Amniotic stem cell (primary cell): ENCODE measurements at regions not wholly inside any gene's neighbourhood (a gene's known extent, or its start where the extent isn't known, plus 50 kb on each side); places are given as distances from the start of the nearest gene placed in this dataset.
"Not testable (repeated sequence)": the region's sequence is repeated elsewhere in the genome, so short reads cannot be mapped to it uniquely, and the experiment has no call there.

Experiments
- DNase-seq: peaks from one replicate; lab custom pipeline; 2025; lab: John Stamatoyannopoulos, UW

DNA sequence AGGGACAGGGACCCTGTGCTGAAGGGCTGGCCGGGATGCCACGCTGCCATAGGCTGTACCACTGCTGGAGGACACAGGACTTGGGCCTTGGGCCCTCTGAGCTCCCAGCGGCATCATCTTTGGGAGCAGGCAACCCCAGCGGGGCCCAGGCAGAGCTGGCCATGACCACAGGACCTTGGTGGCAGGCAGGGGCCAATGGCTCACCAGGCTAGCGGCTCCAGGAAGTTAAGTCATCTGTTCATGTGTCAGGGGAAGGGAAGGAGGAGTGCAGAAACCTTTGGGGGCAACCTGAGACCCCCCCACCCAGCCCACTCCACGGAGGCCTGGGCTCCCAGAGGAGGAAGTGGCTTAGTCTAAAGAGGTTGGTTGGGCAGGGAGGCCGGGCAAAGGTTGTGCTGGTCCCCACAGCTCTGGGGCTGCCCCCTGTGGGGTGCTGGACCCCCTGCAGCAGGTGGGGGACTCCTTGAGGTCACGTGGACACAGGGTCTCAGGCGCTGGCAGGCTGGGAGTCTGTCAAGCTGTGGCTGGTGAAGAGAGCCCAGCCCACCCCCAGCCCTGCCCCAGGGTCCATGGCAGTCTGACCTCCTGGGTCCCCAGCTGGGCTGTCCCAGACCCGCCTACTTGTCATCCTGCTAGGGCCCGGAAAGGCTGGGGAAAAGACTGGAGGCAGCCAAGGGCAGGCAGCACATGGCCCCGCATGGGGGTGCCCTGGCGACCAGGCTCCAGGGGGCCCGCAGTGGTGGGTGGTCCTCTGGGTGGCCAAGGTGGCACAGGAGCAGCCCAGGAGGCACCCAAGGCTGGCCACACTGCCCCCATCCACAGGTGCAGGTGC lies 184.3 kb downstream of the IGLL1 start:
- no peak for DNase-seq

GRCh38 chr22:23394525-23395326 lies 185.4 kb downstream of the IGLL1 start:
- no peak for DNase-seq

- no peak for DNase-seq
These were observed 186.3 kb downstream of the IGLL1 start for GRCh38 chr22:23393721-23394320.

GRCh38 chr22:23393199-23393598 lies 186.9 kb downstream of the IGLL1 start:
- not testable (repeated sequence) for DNase-seq

GRCh38 chr22:23392420-23393121 lies 187.5 kb downstream of the IGLL1 start:
- no peak for DNase-seq

- DNase-seq = no peak
These were observed 189.1 kb downstream of the IGLL1 start for GRCh38 chr22:23391022-23391421.

DNA sequence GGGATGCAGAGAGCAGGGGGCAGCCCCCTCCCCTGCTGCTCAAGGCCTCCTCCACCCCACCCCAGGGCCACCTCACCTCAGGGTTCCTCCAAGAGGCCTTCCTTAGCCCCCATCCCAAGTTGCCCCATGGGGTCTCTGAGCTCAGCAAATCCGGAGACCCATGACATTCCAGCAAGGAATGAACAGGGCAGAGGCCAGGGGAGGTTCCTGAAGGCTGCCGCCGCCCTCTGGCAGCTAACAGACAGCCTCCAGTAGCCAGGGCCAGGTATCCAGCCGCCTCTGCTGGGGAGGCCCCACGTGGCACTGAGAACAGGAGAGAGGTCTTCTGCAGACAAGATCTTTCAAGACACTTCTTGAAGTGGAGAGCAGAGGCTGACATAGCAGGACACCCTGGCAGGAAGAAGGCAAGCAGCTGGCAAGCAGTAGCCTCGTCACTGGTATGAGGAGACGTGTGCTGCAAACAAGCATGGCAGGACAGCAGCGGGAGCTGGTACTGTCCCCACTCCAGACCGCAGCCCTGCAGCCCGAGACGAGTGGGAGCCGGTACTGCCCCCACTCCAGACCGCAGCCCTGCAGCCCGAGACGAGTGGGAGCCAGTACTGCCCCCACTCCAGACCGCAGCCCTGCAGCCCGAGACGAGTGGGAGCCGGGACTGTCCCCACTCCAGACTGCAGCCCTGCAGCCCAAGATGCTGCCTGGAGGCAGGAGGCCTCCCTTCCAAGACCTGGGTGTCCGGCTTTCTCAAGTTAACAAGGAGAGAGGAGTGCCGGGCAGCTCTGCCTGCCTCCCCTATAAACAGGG lies 190.6 kb downstream of the IGLL1 start:
- DNase-seq = no peak

DNA sequence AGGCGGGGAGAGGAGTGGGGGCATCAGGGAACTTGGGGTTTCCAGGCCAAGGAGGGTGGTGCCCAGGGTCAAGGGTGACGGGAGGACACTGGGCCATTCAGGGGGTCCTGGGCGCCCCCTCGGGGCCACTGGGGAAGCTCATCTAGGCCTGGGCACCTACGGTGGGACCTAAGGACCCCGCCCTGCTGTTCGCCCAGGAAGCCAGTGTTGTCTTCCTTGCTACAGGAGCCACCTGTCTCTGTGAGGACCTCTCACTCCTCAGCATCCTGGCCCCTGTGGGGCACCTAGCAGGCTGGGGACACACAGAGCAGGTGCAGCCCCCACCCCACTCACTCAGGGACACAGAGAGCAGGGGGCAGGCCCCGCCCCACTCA lies 191.6 kb downstream of the IGLL1 start:
- DNase-seq = no peak

DNA sequence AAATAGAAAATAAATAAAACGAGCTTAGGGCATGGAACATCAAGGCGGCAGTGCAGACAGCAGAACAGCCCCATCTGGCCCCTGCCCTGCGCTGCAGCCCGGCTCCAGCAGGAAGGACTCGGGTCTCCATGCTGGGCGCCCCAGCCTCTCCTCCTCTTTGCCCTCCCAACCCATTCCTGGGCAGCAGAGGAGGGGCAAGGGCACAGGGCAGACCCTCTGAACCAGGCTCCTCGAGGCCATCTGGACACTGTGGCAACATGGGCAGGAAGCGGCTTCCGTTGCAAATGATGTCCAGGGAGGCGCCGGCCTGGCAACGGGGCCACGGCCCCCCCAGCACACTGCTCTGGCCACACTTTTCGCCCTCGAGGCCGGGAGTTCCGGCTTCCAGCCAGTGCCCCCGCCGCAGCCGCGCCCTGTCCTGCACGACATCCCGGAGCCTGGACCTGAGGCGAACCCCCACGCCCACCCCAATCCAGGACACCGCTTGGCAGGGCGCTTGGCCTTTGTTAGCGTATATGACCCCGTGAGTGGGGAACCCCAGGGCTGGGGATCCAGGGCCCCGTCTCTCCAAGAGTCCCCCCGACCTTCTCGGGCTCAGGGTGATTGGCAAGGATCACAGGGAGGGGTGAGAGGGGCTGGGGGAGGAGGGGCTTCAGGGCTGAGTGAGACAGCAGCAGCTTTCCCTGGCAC lies 192.1 kb downstream of the IGLL1 start:
- DNase-seq = no peak

- no peak for DNase-seq
These were observed 193.1 kb downstream of the IGLL1 start for GRCh38 chr22:23386822-23387580.

DNA sequence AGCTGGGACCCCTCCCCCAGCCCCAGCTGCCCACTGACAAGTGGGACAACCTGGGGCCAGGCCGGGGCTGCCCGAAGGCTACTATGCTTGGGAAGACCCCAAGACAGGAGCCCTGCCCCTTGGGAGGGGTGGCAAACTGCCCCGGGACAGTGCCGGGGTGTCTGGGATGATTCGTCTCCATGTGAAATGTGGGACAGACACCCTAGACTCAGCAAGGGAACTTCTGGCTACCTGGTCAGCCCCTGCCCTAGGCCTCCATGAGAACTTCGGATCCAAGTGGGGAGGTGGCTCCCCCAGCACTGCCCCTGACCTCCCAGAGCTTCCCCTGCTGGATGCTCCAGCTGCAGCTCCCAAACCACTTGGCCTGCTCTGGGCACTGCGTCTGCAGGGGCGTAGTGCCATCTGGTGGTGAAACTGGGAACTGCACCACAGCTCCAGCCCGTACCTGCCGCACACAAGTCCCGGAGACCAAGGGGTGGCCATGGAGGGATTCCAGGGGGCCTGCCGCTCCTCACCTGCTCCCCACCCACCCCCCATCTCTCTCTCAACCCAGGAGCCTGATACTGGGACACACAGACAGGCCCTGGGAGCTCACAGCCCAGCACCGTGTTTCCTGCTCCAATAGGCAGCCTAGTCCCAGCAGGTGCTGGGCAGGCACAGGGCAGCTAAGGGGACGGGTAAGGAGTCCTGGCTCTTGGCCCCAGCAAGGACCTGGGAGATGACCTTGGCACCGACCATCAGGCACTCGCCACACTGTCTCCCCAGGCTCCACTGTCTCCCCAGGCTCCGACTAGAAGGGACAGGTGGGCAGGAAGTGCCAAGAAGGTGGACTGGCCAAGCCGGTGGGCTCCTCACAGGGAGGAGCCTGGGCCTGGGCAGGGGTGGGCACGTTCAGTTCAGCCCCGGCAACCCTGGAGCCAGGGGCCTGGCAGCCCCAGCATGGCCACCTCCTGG lies 194.1 kb downstream of the IGLL1 start:
- DNase-seq = no peak

DNA sequence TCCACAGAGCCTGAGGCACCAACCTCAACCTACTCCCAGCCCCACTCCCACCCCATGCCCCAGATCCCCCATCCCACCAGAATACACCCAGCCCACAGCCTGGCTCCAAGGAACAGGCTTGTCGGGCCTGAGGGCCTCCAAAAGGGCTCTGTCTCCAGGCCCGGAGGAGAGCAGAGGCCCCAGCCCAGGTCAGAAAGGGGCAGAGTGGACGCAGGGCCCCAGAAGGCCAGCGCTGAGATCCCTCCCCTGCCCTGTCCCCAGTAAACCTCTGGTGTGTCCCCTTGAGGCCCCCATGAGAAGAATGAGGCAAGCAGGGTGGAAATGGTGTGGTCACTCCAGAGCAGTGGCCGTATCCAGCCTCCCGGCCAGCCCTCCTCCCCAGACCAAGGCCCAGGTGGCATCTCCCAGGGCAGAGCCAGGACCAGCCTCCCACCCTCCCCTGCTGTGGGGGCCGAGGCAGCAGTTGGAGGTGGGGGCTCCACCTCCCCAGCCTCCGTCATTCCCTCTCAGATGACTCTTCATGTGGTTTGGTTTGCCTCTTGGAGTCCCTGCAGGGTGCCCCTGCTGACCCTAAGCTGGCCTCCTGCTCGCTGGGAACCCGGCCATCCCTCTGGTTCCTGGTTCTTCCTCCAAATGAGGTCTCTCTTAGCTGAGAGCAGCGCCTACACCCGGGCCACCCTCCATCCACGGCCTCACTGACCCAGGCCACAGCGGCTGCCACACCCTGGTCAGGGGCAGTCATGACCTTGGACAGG lies 195.0 kb downstream of the IGLL1 start:
- DNase-seq = no peak

DNA sequence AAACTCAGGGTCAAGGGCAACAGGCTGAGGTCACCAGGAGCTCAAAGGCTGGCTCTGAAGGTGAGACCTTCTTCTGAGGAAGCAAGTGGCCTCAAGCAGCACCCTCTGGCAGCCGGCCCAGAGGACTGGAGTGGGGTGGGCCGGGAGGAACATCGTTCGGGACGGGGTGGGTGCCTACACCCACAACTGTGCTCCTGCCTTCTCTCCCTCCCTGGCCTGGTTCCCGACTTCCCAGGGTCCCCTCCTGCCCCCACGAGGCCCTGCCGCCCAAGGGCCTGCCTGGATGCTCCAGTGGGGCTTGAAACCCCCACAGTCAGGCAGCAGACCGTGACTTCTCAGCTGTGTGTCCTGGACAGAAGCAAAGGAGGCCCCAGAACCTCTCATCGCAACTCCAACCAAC lies 195.7 kb downstream of the IGLL1 start:
- DNase-seq = no peak

DNA sequence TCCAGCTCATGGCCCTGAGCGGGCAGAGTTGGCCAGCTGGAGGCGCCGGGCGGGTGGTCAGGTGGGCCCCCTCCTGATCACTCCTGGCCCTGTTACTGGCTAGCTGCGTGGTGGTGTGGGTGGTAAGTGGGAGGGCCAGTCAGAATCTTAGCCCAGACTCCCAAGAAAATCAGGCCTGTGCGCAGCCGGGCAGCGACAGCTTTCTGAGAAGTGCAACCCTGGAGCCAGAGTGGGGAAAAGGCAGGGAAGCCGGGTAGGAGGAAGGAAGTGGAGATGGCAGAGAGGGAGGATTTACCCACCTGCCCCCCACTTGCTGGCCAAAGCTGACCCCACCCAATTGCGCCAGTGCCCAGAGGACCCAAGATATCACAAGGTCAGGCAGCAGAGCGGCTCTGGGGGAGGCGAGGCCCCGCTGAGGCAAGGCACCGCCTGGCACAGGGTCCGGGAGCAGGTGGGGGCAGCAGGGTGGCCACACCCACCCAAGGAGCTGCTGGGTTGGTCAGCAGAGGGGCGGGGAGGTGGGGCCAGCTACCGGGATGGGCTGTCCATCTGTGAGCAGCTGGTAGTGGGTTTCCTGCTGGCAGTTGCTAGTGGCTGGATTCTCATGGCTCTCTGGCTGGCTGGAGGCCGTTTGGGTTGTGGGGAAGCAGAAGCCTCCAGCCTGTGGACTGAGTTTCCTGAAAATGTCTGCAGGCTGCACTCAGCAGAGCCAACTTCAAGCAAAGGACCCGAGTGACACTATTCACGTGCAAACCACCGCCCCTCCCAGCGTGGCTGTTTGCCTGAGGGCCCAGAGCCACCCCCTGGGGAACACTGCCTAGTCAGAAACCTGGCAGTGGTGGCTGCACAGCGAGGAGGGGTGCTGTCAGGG lies 196.4 kb downstream of the IGLL1 start:
- DNase-seq = no peak

DNA sequence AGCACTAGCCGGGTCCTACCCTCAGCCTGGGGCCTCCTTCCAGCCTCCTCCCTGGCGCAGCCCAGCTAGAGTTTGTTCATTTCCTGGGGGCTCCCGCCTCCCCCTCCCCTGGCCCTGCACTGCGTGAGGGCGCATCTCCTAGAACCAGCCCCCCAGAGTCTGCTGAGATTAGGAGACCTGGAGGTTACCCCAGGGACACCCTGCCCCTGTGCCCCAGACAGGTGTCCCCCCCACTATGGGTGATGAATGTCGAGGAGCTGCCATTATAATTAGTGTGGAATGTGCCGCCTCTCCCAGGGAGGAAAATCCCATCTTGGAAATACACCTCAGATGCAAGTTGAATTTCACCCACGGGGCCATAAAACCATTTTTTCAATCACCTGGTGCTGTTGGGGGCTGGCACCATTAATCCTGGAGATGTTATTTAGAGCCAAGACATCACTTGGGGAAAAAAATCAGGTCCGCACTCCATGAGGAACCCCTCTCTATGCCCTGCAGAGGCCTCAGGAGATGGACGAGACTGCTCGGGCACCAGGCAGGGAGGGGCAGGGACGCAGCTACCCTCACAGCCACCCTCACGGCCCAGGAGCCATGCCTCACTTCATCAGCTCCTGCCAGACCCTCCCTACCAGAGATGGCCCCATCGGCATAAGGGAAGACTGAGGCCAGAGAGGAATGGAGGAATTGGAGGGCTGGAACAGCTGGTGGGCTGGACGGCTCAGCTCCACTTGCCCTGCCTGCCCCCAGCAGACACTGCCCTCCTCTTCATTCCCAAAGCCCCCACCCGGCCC lies 197.5 kb downstream of the IGLL1 start:
- DNase-seq = no peak

- no peak for DNase-seq
These were observed 198.2 kb downstream of the IGLL1 start for GRCh38 chr22:23381661-23382427.
